ENCODE measurements at regions not wholly inside any gene's neighbourhood (a gene's known extent, or its start where the extent isn't known, plus 50 kb on each side); places are given as distances from the start of the nearest gene placed in this dataset.

GRCh38 chr2:6301426-6301825 is 564.3 kb downstream of the CMPK2 start:
- no peak overlapping the region for H3K4me3 ChIP-seq
- no peaks in the 10 kb centered on the region for H3K36me3 ChIP-seq
- no peak for DNase-seq (ENCODE audit: low spot score)
- no peaks in the 10 kb centered on the region for H3K9me3 ChIP-seq
- no peak for TF ChIP-seq CTCF (IDR thresholded peaks at IDR 0.05)
- H3K4me1 ChIP-seq: no peaks in the 10 kb centered on the region
- no peak overlapping the region for H3K27ac ChIP-seq
- no peaks in the 10 kb centered on the region for H3K27me3 ChIP-seq

- no peak for TF ChIP-seq CTCF (IDR thresholded peaks at IDR 0.05)
- no peak overlapping the region for H3K27ac ChIP-seq
- no peaks in the 10 kb centered on the region for H3K27me3 ChIP-seq
- H3K4me1 ChIP-seq: no peaks in the 10 kb centered on the region
- DNase-seq (ENCODE audit: low spot score): no peak
- H3K4me3 ChIP-seq: no peak overlapping the region
- no peaks in the 10 kb centered on the region for H3K36me3 ChIP-seq
- H3K9me3 ChIP-seq: no peaks in the 10 kb centered on the region
Observed at GRCh38 chr2:6308986-6309385, 556.7 kb downstream of the CMPK2 start.

- Histone ChIP-seq H3K27me3 (no peaks in the 10 kb centered on the region), H3K4me1 (no peaks in the 10 kb centered on the region), H3K36me3 (no peaks in the 10 kb centered on the region), H3K9me3 (no peaks in the 10 kb centered on the region), H3K27ac (no peak overlapping the region), H3K4me3 (no peak overlapping the region)
- TF ChIP-seq CTCF (IDR thresholded peaks at IDR 0.05): no peak
- no peak for DNase-seq (ENCODE audit: low spot score)
Observed at GRCh38 chr2:6309415-6310255, 556.1 kb downstream of the CMPK2 start.

GRCh38 chr2:6310256-6311215 is 555.2 kb downstream of the CMPK2 start:
- Histone ChIP-seq H3K27ac (no peak overlapping the region), H3K4me3 (no peak overlapping the region), H3K9me3 (no peaks in the 10 kb centered on the region), H3K27me3 (no peaks in the 10 kb centered on the region), H3K4me1 (no peaks in the 10 kb centered on the region), H3K36me3 (no peaks in the 10 kb centered on the region)
- TF ChIP-seq CTCF (IDR thresholded peaks at IDR 0.05): no peak
- no peak for DNase-seq (ENCODE audit: low spot score)

GRCh38 chr2:6312367-6312766 is 553.3 kb downstream of the CMPK2 start:
- TF ChIP-seq CTCF (IDR thresholded peaks at IDR 0.05): no peak
- DNase-seq (ENCODE audit: low spot score): no peak
- H3K36me3 ChIP-seq: no peaks in the 10 kb centered on the region
- H3K9me3 ChIP-seq: no peaks in the 10 kb centered on the region
- H3K4me1 ChIP-seq: no peaks in the 10 kb centered on the region
- no peak overlapping the region for H3K4me3 ChIP-seq
- H3K27me3 ChIP-seq: no peaks in the 10 kb centered on the region
- no peak overlapping the region for H3K27ac ChIP-seq

Data from right atrium auricular region (tissue), 2 donors.